BJ (cell line): ENCODE measurements at regions not wholly inside any gene's neighbourhood (a gene's known extent, or its start where the extent isn't known, plus 50 kb on each side); places are given as distances from the start of the nearest gene placed in this dataset.

Experiments used
- CTCF ChIA-PET: fragments of 350-600 bp; formaldehyde crosslinking; extraction: SDS; loops from one replicate; lab custom pipeline; 2021; ENCODE audit warnings: antibody characterized with exemption, inconsistent platforms; lab: Yijun Ruan, JAX
- POLR2A ChIA-PET: fragments of 300-600 bp; sonication (Branson Sonifier 250); formaldehyde crosslinking; extraction: SDS; loops from one replicate; lab custom pipeline; 2021; ENCODE audit warnings: antibody characterized with exemption; lab: Charles Lee
- DNase-seq: peaks from one replicate; pipeline ENCODE4 v3.0.0-alpha.2; 2011; ENCODE audit warnings: low read depth
- H3K27me3 ChIP-seq: 2 replicates; pipeline ENCODE4 v1.6.0; 2011; ENCODE audit warnings: low read length; ENCODE audit not compliant: control insufficient read depth, insufficient read depth
- H3K36me3 ChIP-seq: 2 replicates; pipeline ENCODE4 v1.5.1; 2011; ENCODE audit warnings: low read length; ENCODE audit not compliant: control insufficient read depth, insufficient read depth
- H3K4me3 ChIP-seq: 2 replicates; pipeline ENCODE4 v1.5.1; 2011; ENCODE audit warnings: low read depth, mild to moderate bottlenecking, control low read depth, low read length
- CTCF ChIP-seq: IDR thresholded peaks from 2 replicates; pipeline ENCODE4 v1.5.1; 2011; ENCODE audit warnings: low read depth, mild to moderate bottlenecking, control low read depth, inconsistent platforms, low read length, moderate library complexity; ENCODE audit not compliant: insufficient read depth

DNA sequence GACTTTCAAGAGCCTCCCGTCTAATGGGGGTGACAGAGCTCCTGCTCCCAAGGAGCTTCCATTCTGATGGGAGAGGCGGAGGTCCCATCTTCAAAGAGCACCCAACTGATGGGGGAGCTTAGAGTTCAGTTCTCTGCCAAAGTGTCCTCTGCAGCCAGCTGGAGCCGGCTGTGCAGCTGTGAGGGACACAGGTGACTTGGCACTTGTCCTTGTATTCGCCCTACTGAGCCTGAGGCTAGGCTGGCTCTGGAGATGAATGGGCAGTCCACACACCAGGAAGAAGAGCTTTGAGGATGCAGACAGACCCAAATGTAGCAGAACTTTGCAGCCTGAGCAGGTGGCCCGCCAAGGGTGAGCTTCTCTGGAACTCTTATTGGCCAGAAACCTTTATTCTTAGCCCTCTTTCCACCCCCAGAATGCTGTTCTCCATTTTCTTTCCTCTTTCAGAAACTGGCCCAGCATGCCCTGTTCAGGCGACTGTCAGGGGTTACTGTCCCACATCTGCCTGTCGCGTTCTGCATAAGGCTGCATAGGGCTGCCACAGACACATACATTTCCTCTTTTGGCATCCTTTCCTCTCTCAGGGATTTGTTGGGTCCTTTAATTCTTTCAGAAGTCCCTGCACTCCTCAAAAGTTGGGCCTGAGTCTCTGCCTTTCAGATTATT is 108.7 kb upstream of the LRFN2 start:
- no peak for TF ChIP-seq CTCF
- ChIA-PET CTCF (no interaction called here), POLR2A (no interaction called here)

GRCh38 chr6:40695114-40695513 is 108.0 kb upstream of the LRFN2 start:
- DNase-seq, result no peak
- H3K27me3 ChIP-seq, result 0 out of 2 replicates have a peak, but pooled peaks cover 2% of the 10 kb centered on the region
- no peaks in the 10 kb centered on the region for H3K36me3 ChIP-seq
- CTCF ChIA-PET, result interaction anchor here (0.7 kb wide), 2 partner anchors 150 to 230 kb away, joined by 3 to 4 read pairs; no protein-coding TSS in a partner anchor
- no peak for TF ChIP-seq CTCF
- POLR2A ChIA-PET, result no interaction called here
- H3K4me3 ChIP-seq, result no peak overlapping the region

More for the DNA sequence above, 108.7 kb upstream of the LRFN2 start:
- H3K27me3 ChIP-seq, result 0 out of 2 replicates have a peak, but pooled peaks cover 2% of the 10 kb centered on the region
- no peak for DNase-seq
- no peaks in the 10 kb centered on the region for H3K36me3 ChIP-seq
- H3K4me3 ChIP-seq, result no peak overlapping the region

DNA sequence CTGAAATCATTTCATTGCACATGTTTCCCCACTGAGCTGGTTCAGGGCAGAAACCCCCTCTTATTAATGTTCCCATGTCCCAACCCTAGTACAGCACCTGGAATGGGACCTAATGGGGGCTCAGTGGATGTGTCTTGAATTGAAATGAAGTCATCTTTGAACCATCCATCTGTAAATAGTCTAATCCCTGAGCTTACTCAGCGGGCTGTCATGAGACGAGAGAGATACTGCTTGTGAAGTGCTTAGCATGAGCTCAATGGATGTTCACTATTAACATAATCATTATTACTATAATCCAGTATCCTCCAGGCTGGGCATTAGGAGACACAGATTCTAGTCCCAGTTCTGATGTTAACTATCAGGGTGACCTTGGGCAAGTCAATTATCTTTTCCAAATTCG is 106.6 kb upstream of the LRFN2 start:
- no peak for TF ChIP-seq CTCF
- CTCF ChIA-PET, result interaction anchor here (0.6 kb wide), 1 partner anchor 64 kb away, joined by 4 read pairs; no protein-coding TSS in a partner anchor
- POLR2A ChIA-PET, result no interaction called here
- no peak for DNase-seq
- Histone ChIP-seq H3K36me3 (no peaks in the 10 kb centered on the region), H3K4me3 (no peak overlapping the region), H3K27me3 (0 out of 2 replicates have a peak, but pooled peaks cover 2% of the 10 kb centered on the region)

DNA sequence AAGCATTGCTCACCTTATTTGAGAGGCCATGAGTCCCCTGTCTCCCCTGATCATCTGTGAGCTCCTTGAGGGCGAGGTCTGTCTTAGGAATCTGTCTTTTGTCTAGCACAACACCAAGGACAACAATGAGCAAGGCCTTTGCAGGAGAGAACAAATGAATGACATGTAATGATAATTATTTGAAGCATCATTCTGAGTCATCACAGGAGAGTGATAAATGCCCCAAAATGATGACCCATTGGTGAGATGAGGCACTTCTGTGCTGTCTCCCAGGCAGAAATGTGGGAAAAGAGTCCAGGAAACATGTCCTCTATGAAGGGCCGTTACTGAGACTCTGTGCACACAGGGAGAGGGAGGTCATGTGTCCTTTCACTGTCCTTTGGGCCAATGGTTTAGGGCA is 105.2 kb upstream of the LRFN2 start:
- Histone ChIP-seq H3K36me3 (no peaks in the 10 kb centered on the region), H3K4me3 (no peak overlapping the region), H3K27me3 (peaks cover 2% of the 10 kb centered on the region; the same call in 1 of the 2 replicates)
- DNase-seq, result no peak
- POLR2A ChIA-PET, result no interaction called here
- no peak for TF ChIP-seq CTCF
- CTCF ChIA-PET, result no interaction called here

DNA sequence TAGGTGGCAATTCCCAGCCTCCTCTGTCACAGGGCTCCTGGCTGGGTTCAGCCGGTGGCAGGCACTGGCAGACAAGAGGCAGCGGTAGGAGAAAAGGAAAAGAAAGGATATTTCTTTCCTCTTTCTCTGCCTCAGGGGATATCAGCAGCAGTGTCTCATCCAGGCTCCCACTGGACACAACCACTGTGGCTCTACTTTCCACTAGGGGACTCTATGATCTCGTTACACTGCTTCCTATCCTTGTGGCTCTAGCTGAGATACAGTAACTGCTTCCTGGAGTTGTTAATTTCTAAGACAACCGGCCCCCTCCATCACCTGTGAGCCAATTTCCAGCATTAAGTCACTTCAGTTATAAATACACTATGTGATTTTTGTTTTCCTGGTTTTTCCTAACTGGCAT is 102.0 kb upstream of the LRFN2 start:
- ChIA-PET POLR2A (no interaction called here), CTCF (no interaction called here)
- no peak for TF ChIP-seq CTCF
- peaks cover 3% of the 10 kb centered on the region; the same call in 1 of the 2 replicates for H3K27me3 ChIP-seq
- H3K4me3 ChIP-seq, result no peak overlapping the region
- H3K36me3 ChIP-seq, result no peaks in the 10 kb centered on the region
- no peak for DNase-seq
